Activated CD8-positive, alpha-beta T cell treated with anti-CD3 and anti-CD28 coated beads for 36 hours (primary cell): ENCODE measurements at regions not wholly inside any gene's neighbourhood (a gene's known extent, or its start where the extent isn't known, plus 50 kb on each side); places are given as distances from the start of the nearest gene placed in this dataset.

Experiments used
- ATAC-seq: fragments of 200-7000 bp; cut with Tn5 transposase; one replicate; pipeline ENCODE4 v1.10.0; 2021; ENCODE audit warnings: mild to moderate bottlenecking, moderate library complexity
- CTCF ChIA-PET: fragments of 350-600 bp; sonication (Branson Sonifier 250); formaldehyde crosslinking; loops from one replicate; lab custom pipeline; 2021; ENCODE audit warnings: antibody characterized with exemption; lab: Charles Lee
- POLR2A ChIA-PET: fragments of 350-600 bp; sonication (Branson Sonifier 250); formaldehyde crosslinking; loops from one replicate; lab custom pipeline; 2021; ENCODE audit warnings: antibody characterized with exemption; lab: Charles Lee
- DNase-seq: peaks from one replicate; pipeline ENCODE4 v3.0.0-alpha.2; 2020
- H3K27ac Mint-ChIP-seq: one replicate; pipeline ENCODE4 v1.8.0; 2021; ENCODE audit warnings: mild to moderate bottlenecking, mixed read lengths
- H3K27me3 Mint-ChIP-seq: one replicate; pipeline ENCODE4 v1.8.0; 2021; ENCODE audit warnings: mixed read lengths
- H3K36me3 Mint-ChIP-seq: one replicate; pipeline ENCODE4 v1.8.0; 2021; ENCODE audit warnings: low read depth, mixed read lengths
- H3K4me1 Mint-ChIP-seq: one replicate; pipeline ENCODE4 v1.8.0; 2021; ENCODE audit warnings: low read depth, mixed read lengths
- H3K4me3 Mint-ChIP-seq: one replicate; pipeline ENCODE4 v1.8.0; 2021; ENCODE audit warnings: mild to moderate bottlenecking, moderate library complexity, mixed read lengths
- H3K9me3 Mint-ChIP-seq: one replicate; pipeline ENCODE4 v1.8.0; 2021; ENCODE audit warnings: mixed read lengths
- intact Hi-C: fragments of 100-400 bp; cut with micrococcal nuclease; formaldehyde crosslinking; loops from one replicate; pipeline ENCODE4 v1.10.0; 2022
- TF ChIP-seq, protein P1 (sequence below): fragments of 200-600 bp; IDR thresholded peaks from one replicate; pipeline ENCODE4 v1.8.0; 2022; ENCODE audit warnings: antibody characterized with exemption, mild to moderate bottlenecking

DNA sequence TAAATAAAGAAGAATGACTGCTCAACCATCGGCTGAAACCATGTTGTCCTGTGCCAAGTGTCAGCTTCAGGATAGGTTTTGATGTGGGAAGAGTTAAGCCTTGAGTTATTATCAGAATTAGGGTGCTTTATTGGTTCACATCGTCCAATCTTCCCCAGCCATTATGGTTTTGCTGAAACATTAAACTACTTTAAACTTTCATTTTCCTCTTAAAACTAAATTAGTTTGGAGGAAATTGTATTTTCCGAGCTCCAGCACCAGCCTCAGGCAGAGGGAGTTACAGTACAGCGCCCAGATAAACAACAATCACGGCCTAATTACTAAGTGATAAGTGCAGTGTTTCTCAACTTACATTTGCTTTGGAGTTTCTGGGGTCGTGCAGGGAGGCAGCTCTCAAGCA lies 80.2 kb downstream of the TMEM114 start:
- Mint-ChIP-seq H3K36me3 (no peaks in the 10 kb centered on the region), H3K27me3 (peaks cover 8% of the 10 kb centered on the region), H3K4me1 (no peaks in the 10 kb centered on the region), H3K4me3 (no peak overlapping the region), H3K27ac (no peak overlapping the region), H3K9me3 (peaks cover 3% of the 10 kb centered on the region)
- DNase-seq (no peak), ATAC-seq (no peak)
- intact Hi-C loops: no loop called here
- TF ChIP-seq, protein P1, sequence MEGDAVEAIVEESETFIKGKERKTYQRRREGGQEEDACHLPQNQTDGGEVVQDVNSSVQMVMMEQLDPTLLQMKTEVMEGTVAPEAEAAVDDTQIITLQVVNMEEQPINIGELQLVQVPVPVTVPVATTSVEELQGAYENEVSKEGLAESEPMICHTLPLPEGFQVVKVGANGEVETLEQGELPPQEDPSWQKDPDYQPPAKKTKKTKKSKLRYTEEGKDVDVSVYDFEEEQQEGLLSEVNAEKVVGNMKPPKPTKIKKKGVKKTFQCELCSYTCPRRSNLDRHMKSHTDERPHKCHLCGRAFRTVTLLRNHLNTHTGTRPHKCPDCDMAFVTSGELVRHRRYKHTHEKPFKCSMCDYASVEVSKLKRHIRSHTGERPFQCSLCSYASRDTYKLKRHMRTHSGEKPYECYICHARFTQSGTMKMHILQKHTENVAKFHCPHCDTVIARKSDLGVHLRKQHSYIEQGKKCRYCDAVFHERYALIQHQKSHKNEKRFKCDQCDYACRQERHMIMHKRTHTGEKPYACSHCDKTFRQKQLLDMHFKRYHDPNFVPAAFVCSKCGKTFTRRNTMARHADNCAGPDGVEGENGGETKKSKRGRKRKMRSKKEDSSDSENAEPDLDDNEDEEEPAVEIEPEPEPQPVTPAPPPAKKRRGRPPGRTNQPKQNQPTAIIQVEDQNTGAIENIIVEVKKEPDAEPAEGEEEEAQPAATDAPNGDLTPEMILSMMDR: no peak
- ChIA-PET CTCF (no interaction called here), POLR2A (interaction anchor here (1.1 kb wide), 1 partner anchor 14 kb away, joined by 3 read pairs; no protein-coding TSS in a partner anchor)

DNA sequence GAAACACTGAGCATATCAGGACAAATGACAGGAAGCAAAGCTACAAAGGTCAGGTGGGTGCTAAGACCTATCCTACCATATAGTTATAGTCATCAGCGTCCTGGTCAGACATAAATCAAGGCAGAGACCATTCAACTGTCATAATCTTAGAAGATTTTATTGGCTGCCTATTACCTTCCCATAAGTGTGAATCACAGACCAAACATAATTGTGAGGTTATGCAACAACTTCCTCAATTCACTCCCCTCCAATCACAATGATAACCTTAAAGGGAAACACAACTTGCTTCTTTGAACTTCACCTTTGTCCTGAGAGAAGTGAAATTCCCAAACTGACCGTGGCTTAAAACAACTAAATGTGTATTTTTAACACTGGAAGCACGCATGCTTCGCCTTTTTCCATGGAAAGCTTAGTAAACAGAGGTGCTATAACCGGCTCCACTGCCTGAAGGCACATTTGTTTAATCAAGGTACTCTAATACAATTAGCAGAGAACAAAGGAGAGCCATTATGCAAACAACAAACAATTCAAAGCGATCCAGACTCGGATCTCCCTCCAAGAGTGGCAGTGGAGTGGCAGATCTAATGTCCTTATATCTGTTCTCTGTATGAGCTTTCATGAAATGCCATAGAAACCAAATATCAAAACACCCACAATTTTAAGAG lies 84.9 kb downstream of the TMEM114 start:
- CTCF ChIA-PET: no interaction called here

DNA sequence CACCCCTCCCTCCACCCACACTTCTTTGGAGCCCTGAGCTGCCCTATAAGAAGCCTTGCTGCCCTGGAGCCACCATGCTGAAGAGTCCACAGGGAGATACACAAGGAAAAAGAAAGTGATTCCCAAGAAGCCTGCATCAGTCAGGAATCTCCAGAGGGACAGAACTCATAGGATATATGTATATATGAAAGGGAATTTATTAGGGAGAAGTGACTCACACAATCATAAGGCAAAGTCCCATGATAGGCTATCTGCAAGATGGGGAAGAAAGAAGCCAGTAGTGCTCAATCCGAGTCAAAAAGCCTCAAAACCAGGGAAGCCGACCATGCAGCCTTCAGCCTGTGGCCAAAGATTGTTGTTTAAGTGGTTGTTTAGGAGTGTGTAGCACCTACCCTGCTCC lies 87.9 kb downstream of the TMEM114 start:
- Mint-ChIP-seq H3K4me3 (no peak overlapping the region), H3K9me3 (peaks cover 2% of the 10 kb centered on the region), H3K36me3 (no peaks in the 10 kb centered on the region), H3K27ac (no peak overlapping the region), H3K4me1 (no peaks in the 10 kb centered on the region), H3K27me3 (peaks cover 7% of the 10 kb centered on the region)
- ChIA-PET CTCF (no interaction called here), POLR2A (no interaction called here)
- no peak for DNase-seq
- no peak for ATAC-seq
- intact Hi-C loops: no loop called here
- TF ChIP-seq, protein P1: no peak

More for the DNA sequence above, 84.9 kb downstream of the TMEM114 start:
- DNase-seq (no peak), ATAC-seq (no peak)
- POLR2A ChIA-PET: no interaction called here
- Mint-ChIP-seq H3K36me3 (no peaks in the 10 kb centered on the region), H3K4me3 (no peak overlapping the region), H3K27me3 (peaks cover 9% of the 10 kb centered on the region), H3K9me3 (no peaks in the 10 kb centered on the region), H3K4me1 (no peaks in the 10 kb centered on the region), H3K27ac (no peak overlapping the region)
- TF ChIP-seq, protein P1: no peak
- intact Hi-C loops: no loop called here

DNA sequence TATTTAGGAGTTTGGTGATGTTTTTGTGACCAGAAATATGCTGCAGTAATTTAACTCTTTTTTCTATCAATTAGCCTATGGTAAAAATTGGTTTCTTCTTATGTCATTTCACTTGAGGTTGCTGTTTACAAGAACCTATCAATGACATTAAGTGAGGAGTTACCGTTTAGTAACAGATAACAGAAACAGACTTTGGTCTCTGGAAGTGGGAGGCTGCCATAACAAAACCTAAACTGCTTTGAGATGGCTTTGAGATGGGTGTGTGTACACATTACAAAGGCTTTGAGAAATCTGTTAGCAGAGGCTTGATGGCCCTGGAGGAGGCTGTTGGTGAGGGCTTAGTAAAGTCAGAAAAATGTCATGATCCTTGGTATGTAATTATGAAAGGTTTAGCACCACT lies 90.0 kb downstream of the TMEM114 start:
- ChIA-PET POLR2A (no interaction called here), CTCF (no interaction called here)
- peaks cover 4% of the 10 kb centered on the region for H3K27me3 Mint-ChIP-seq
- TF ChIP-seq, protein P1: no peak
- ATAC-seq (no peak), DNase-seq (no peak)
- no peak overlapping the region for H3K27ac Mint-ChIP-seq
- H3K36me3 Mint-ChIP-seq: no peaks in the 10 kb centered on the region
- peaks cover 3% of the 10 kb centered on the region for H3K9me3 Mint-ChIP-seq
- H3K4me1 Mint-ChIP-seq: no peaks in the 10 kb centered on the region
- intact Hi-C loops: no loop called here
- H3K4me3 Mint-ChIP-seq: no peak overlapping the region

DNA sequence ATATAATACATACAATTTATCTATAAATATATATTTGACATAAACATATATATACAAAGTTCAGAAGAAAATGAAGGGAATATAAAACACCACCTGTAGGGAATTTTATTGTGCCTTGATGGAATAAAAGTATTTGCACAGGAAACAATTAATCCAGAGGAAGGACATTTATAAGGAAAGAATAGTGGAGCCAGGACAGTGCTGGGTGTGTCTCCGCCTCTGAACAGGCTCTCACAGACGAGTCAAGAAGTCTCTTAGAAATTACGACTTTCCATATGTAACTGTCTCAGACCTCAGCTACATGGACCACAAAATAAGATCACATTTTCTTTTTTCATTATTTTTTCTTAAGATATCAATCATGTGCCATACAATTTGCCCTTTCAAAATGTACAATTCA lies 93.9 kb downstream of the TMEM114 start:
- no peak overlapping the region for H3K27ac Mint-ChIP-seq
- intact Hi-C loops: no loop called here
- DNase-seq (no peak), ATAC-seq (no peak)
- H3K4me1 Mint-ChIP-seq: no peaks in the 10 kb centered on the region
- no peaks in the 10 kb centered on the region for H3K27me3 Mint-ChIP-seq
- peaks cover 3% of the 10 kb centered on the region for H3K9me3 Mint-ChIP-seq
- CTCF ChIA-PET: no interaction called here
- H3K4me3 Mint-ChIP-seq: no peak overlapping the region
- TF ChIP-seq, protein P1: no peak
- no peaks in the 10 kb centered on the region for H3K36me3 Mint-ChIP-seq
- POLR2A ChIA-PET: interaction anchor here (0.8 kb wide), 1 partner anchor 14 kb away, joined by 3 read pairs; no protein-coding TSS in a partner anchor
